Suprapubic skin (tissue), 4 donors: ENCODE measurements at regions not wholly inside any gene's neighbourhood (a gene's known extent, or its start where the extent isn't known, plus 50 kb on each side); places are given as distances from the start of the nearest gene placed in this dataset.

Experiments
- DNase-seq, 2 donors: peaks; one replicate each; pipeline ENCODE4 v3.0.0-alpha.2; 2019; ENCODE audit warnings: low spot score in 2 of 2
- H3K27ac ChIP-seq: fragments of 200-600 bp; sonication (generic); one replicate; pipeline ENCODE4 v1.5.1; 2019
- H3K27me3 ChIP-seq: fragments of 200-600 bp; sonication (generic); one replicate; pipeline ENCODE4 v1.5.1; 2019
- H3K36me3 ChIP-seq: fragments of 200-600 bp; sonication (generic); one replicate; pipeline ENCODE4 v1.5.1; 2019
- H3K4me1 ChIP-seq: fragments of 200-600 bp; sonication (generic); one replicate; pipeline ENCODE4 v1.5.1; 2019
- H3K4me3 ChIP-seq: fragments of 200-600 bp; sonication (generic); one replicate; pipeline ENCODE4 v1.5.1; 2019; ENCODE audit warnings: mild to moderate bottlenecking
- H3K9me3 ChIP-seq: fragments of 200-600 bp; sonication (generic); one replicate; pipeline ENCODE4 v1.5.1; 2019
- EP300 ChIP-seq: sonication (generic); formaldehyde crosslinking; IDR thresholded peaks from one replicate; pipeline ENCODE4 v1.6.1; 2017; ENCODE audit warnings: antibody characterized with exemption
- POLR2A ChIP-seq, 2 donors: fragments of 450-650 bp; IDR thresholded peaks; one replicate each; pipeline ENCODE4 v1.6.1; 2017; ENCODE audit warnings: antibody characterized with exemption in 2 of 2, mild to moderate bottlenecking in 2 of 2, moderate library complexity in 2 of 2
- POLR2AphosphoS5 ChIP-seq, 3 donors: sonication (generic); formaldehyde crosslinking; IDR thresholded peaks; one replicate each; pipeline ENCODE4 v1.6.1; 2017; ENCODE audit warnings: antibody characterized with exemption in 3 of 3
- WGBS: methylation state at CpG from one replicate; pipeline ENCODE4 v1.1.5; 2018; 5-methylcytosine and 5-hydroxymethylcytosine counted together
- TF ChIP-seq, protein P1 (sequence below), 2 donors: fragments of 200-600 bp in 1 of 2; fragments of 450-650 bp in 1 of 2; sonication (generic) in 1 of 2; IDR thresholded peaks; one replicate each; pipeline ENCODE4 v1.5.1; 2016 to 2019; ENCODE audit warnings: antibody characterized with exemption in 2 of 2, mild to moderate bottlenecking in 1 of 2, moderate library complexity in 1 of 2

DNA sequence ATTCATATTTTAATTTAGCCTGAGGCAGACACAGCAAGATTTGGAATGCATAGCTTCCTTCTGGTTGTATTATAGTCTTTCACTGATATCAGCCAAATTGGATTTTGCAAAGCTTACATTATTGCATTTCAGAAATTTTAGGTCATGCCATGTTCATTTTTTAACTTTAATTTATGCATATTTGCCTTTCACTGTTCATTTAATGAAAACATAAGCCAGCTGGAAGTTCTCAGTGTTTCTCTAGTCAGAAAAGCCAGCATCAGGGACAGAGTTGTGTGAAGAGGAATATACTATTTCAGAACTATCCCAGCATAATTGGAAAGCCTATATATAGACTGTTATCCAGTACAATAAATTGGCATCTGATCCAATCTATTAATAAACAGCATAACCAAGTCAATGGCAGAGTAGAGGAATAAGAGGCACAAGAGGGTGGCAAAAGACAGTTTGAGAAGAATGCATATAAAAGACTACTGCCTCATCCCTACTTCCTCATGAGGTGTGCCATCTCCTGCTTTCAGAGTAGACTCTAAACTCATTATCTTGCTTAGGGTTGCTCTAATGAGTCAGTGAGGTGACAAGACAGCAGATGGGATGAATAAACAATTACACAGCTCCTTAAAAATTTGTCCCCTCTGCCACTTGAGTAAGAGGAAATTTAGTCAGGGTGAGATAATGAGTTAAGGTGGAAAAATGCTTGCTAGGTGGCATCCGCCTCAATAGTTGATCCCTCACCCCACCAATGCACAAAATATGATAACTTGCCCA is 159.8 kb upstream of the HCRTR2 start:
- no peak overlapping the region for H3K4me3 ChIP-seq
- WGBS, result 71% methylated on average over 1 of the region's 1 CpG
- H3K4me1 ChIP-seq, result no peaks in the 10 kb centered on the region
- H3K36me3 ChIP-seq, result no peaks in the 10 kb centered on the region
- no peak overlapping the region for H3K27ac ChIP-seq
- DNase-seq, result no peak
- no peaks in the 10 kb centered on the region for H3K27me3 ChIP-seq
- no peak for TF ChIP-seq POLR2A (IDR thresholded peaks at IDR 0.05)
- TF ChIP-seq, protein P1, sequence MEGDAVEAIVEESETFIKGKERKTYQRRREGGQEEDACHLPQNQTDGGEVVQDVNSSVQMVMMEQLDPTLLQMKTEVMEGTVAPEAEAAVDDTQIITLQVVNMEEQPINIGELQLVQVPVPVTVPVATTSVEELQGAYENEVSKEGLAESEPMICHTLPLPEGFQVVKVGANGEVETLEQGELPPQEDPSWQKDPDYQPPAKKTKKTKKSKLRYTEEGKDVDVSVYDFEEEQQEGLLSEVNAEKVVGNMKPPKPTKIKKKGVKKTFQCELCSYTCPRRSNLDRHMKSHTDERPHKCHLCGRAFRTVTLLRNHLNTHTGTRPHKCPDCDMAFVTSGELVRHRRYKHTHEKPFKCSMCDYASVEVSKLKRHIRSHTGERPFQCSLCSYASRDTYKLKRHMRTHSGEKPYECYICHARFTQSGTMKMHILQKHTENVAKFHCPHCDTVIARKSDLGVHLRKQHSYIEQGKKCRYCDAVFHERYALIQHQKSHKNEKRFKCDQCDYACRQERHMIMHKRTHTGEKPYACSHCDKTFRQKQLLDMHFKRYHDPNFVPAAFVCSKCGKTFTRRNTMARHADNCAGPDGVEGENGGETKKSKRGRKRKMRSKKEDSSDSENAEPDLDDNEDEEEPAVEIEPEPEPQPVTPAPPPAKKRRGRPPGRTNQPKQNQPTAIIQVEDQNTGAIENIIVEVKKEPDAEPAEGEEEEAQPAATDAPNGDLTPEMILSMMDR (IDR thresholded peaks at IDR 0.05), result no peak
- no peak for TF ChIP-seq EP300
- no peak for TF ChIP-seq POLR2AphosphoS5 (IDR thresholded peaks at IDR 0.05)
- H3K9me3 ChIP-seq, result no peaks in the 10 kb centered on the region

DNA sequence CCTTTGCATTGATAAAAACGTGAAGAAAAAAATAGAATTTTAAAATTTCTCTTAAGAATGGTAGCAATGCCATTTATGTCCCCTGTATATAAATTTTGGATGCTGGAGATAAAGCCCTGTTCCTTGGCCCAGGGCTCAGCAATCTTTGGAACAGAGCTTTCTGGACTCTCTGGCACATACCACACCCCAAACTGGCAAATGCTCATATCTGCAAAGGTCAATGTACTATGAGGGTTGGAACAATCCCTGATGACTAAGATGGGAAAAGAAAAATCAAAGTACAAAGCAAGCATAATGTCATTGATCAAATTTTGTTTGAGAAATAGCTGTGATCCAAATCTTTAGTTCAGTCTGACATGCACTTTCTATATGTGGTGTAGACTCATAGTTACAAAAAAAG is 158.1 kb upstream of the HCRTR2 start:
- no peaks in the 10 kb centered on the region for H3K9me3 ChIP-seq
- no peaks in the 10 kb centered on the region for H3K4me1 ChIP-seq
- no peak overlapping the region for H3K4me3 ChIP-seq
- H3K36me3 ChIP-seq, result no peaks in the 10 kb centered on the region
- WGBS, result 67% methylated on average over 1 of the region's 1 CpG
- no peak for DNase-seq
- H3K27me3 ChIP-seq, result no peaks in the 10 kb centered on the region
- no peak overlapping the region for H3K27ac ChIP-seq
- TF ChIP-seq POLR2A (IDR thresholded peaks at IDR 0.05) (no peak), POLR2AphosphoS5 (IDR thresholded peaks at IDR 0.05) (no peak)

DNA sequence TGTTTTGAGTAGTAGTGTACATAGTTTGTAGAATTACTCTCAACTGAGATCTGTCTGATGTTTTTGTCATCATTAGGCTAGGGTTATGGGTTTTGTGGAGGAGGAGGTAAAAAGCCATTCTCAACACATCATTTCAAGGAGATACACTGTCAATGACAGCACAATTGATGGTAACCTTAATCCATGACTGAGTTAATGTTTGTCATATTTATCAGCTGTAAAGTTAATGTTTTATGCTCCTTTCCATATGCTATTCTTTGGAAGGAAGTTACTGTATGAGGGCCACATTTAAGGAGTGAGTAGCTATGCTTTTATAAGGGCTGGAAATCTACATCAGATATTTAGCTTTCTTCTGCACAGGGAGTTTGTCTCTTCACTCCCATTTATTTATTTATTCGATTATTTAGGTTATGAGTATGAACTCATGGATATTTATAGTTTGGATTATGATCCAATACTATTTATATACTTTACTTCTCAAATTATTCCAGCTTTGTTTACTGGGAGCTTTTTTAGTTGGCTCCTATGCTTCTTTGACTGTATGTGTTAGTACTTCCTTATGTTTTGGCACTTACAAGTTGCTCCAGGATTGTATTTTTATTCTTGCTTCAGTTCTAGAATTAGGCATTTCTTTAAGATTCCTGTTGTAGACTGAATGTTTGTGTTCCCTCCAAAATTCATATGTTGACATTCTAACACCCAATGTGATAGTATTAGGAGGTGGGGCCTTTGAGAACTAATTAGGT is 156.6 kb upstream of the HCRTR2 start:
- Histone ChIP-seq H3K4me3 (no peak overlapping the region), H3K27ac (no peak overlapping the region), H3K4me1 (no peaks in the 10 kb centered on the region), H3K36me3 (no peaks in the 10 kb centered on the region), H3K27me3 (no peaks in the 10 kb centered on the region), H3K9me3 (no peaks in the 10 kb centered on the region)
- no peak for TF ChIP-seq EP300
- TF ChIP-seq, protein P1 (IDR thresholded peaks at IDR 0.05), result no peak
- TF ChIP-seq POLR2A (IDR thresholded peaks at IDR 0.05), result no peak
- no peak for TF ChIP-seq POLR2AphosphoS5 (IDR thresholded peaks at IDR 0.05)
- 49% methylated on average over 1 of the region's 1 CpG for WGBS
- no peak for DNase-seq

DNA sequence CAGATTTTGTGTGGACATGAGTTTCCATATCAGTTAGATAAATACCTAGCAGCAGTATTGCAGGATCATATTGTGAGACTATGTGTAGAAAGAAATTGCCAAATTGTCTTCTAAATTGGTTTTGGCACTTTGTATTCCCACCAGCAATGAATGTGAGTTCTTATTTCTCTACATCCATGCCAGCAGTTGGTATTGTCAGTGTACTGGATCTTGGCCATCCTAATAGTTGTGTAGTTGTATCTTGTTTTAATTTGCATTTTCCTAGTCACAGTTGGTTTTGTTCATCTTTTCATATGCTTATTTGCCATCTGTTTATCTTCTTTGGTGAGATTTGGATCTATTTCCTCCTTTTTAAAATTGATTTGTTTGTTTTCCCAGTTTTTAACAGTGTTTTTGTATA is 154.7 kb upstream of the HCRTR2 start:
- Histone ChIP-seq H3K9me3 (no peaks in the 10 kb centered on the region), H3K27ac (no peak overlapping the region), H3K36me3 (no peaks in the 10 kb centered on the region), H3K4me3 (no peak overlapping the region), H3K27me3 (no peaks in the 10 kb centered on the region), H3K4me1 (no peaks in the 10 kb centered on the region)
- DNase-seq, result no peak
- TF ChIP-seq, protein P1 (IDR thresholded peaks at IDR 0.05), result no peak
- TF ChIP-seq POLR2AphosphoS5 (IDR thresholded peaks at IDR 0.05) (no peak), POLR2A (IDR thresholded peaks at IDR 0.05) (no peak), EP300 (no peak)

DNA sequence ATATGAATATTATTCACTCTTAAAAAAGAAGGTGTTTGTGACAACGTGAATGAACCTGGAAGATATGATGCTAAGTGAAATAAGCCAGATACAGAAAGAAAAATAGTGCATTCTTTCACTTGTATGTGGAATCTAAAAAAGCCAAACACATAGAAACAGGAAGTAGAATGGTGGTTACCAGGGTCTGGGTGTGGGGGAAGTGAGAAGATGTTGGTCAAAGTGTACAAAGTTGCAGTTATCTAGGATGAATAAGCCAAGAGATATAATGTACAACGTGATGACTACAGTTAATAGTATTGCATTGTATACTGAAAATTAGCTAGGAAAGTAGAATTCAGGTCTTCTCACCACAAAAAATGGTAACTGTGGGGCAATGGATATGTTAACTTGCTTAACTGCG is 151.1 kb upstream of the HCRTR2 start:
- DNase-seq, result no peak
- TF ChIP-seq EP300 (no peak), POLR2AphosphoS5 (IDR thresholded peaks at IDR 0.05) (no peak), POLR2A (IDR thresholded peaks at IDR 0.05) (no peak)
- TF ChIP-seq, protein P1 (IDR thresholded peaks at IDR 0.05), result no peak
- 70% methylated on average over 3 of the region's 3 CpGs for WGBS
- Histone ChIP-seq H3K27ac (no peak overlapping the region), H3K9me3 (no peaks in the 10 kb centered on the region), H3K4me1 (no peaks in the 10 kb centered on the region), H3K27me3 (no peaks in the 10 kb centered on the region), H3K36me3 (no peaks in the 10 kb centered on the region), H3K4me3 (no peak overlapping the region)
